HepG2 (cell line): ENCODE measurements at regions not wholly inside any gene's neighbourhood (a gene's known extent, or its start where the extent isn't known, plus 50 kb on each side); places are given as distances from the start of the nearest gene placed in this dataset.

Experiments
- ELF1 ChIP-seq: sonication (generic); formaldehyde crosslinking; IDR thresholded peaks from 2 replicates; pipeline ENCODE4 v1.4.0; 2020; ENCODE audit warnings: missing genetic modification reagents
- ETV5 ChIP-seq: IDR thresholded peaks from 2 replicates; pipeline ENCODE4 v1.6.1; 2018; ENCODE audit warnings: missing biosample characterization, missing genetic modification reagents, inconsistent platforms, borderline replicate concordance
- MAZ ChIP-seq, 2 experiments: sonication (generic) in 1 of 2; formaldehyde crosslinking in 1 of 2; IDR thresholded peaks; 2 replicates each; pipeline versions ENCODE4 v1.5.0 to v1.6.1; 2012 to 2020; ENCODE audit warnings: low read depth in 2 of 2, mild to moderate bottlenecking in 2 of 2, borderline replicate concordance in 1 of 2, improper control_type of control experiment in 1 of 2, low read length in 1 of 2, missing genetic modification reagents in 1 of 2, moderate library complexity in 1 of 2
- NFE2L2 ChIP-seq: fragments of 150-350 bp; IDR thresholded peaks from 2 replicates; pipeline ENCODE4 v1.6.1; 2014; ENCODE audit warnings: low read length
- NFYB ChIP-seq: sonication (generic); formaldehyde crosslinking; IDR thresholded peaks from 2 replicates; pipeline ENCODE4 v1.4.0; 2020; ENCODE audit warnings: missing genetic modification reagents
- ZNF644 ChIP-seq: IDR thresholded peaks from 2 replicates; pipeline ENCODE4 v1.6.1; 2016; ENCODE audit warnings: low read depth
- ZNF782 ChIP-seq: sonication (generic); formaldehyde crosslinking; IDR thresholded peaks from 2 replicates; pipeline ENCODE4 v1.4.0; 2020; ENCODE audit warnings: missing genetic modification reagents, mild to moderate bottlenecking, borderline replicate concordance
- TF ChIP-seq, protein P1 (sequence below): sonication (generic); formaldehyde crosslinking; IDR thresholded peaks from 2 replicates; pipeline ENCODE4 v1.8.1; 2023; ENCODE audit warnings: mild to moderate bottlenecking, inconsistent platforms, moderate library complexity, missing genetic modification reagents, borderline replicate concordance
- TF ChIP-seq, protein P2 (sequence below): sonication (generic); formaldehyde crosslinking; IDR thresholded peaks from 2 replicates; pipeline ENCODE4 v1.5.0; 2020; ENCODE audit warnings: mild to moderate bottlenecking, missing genetic modification reagents, moderate library complexity
- TF ChIP-seq, protein P3 (sequence below): sonication (generic); formaldehyde crosslinking; IDR thresholded peaks from 2 replicates; pipeline ENCODE4 v1.4.0; 2020; ENCODE audit warnings: missing genetic modification reagents
- TF ChIP-seq, protein P4 (sequence below): sonication (generic); formaldehyde crosslinking; IDR thresholded peaks from 2 replicates; pipeline ENCODE4 v1.8.1; 2023; ENCODE audit warnings: missing genetic modification reagents, inconsistent platforms, borderline replicate concordance
- TF ChIP-seq, protein P5 (sequence below): sonication (generic); formaldehyde crosslinking; IDR thresholded peaks from 2 replicates; pipeline ENCODE4 v1.9.0; 2021; ENCODE audit warnings: missing genetic modification reagents, borderline replicate concordance
- TF ChIP-seq, protein P6 (sequence below): sonication (generic); formaldehyde crosslinking; IDR thresholded peaks from 2 replicates; pipeline ENCODE4 v1.4.0; 2020; ENCODE audit warnings: missing genetic modification reagents, borderline replicate concordance
- TF ChIP-seq, protein P7 (sequence below): sonication (generic); formaldehyde crosslinking; IDR thresholded peaks from 2 replicates; pipeline ENCODE4 v1.8.0; 2022; ENCODE audit warnings: missing genetic modification reagents, mild to moderate bottlenecking, borderline replicate concordance

DNA sequence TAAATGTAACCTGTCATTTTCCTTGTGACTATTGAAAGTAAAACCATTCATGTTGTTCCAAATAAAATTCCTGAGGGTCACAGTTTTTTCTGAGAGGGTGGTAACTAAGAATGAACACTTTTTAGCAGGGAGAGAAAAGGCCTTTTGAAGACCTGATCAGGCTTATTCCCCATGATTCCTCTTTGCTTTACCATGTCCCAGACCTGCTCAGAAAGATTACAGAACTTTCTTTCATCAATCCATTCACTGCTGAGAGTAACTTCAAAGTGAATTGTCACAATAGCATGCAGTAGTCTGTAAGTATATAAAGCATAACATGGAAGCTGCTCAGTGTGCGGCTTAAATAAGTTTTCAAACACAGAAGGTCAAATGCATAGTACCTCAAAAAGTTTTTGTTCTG lies 201.5 kb upstream of the COL11A1 start:
- TF ChIP-seq, protein P1, sequence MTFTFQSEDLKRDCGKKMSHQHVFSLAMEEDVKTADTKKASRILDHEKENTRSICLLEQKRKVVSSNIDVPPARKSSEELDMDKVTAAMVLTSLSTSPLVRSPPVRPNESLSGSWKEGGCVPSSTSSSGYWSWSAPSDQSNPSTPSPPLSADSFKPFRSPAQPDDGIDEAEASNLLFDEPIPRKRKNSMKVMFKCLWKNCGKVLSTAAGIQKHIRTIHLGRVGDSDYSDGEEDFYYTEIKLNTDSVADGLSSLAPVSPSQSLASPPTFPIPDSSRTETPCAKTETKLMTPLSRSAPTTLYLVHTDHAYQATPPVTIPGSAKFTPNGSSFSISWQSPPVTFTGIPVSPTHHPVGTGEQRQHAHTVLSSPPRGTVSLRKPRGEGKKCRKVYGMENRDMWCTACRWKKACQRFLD (CRISPR knock-in tag) = no peak
- TF ChIP-seq ETV5 (no peak), NFYB (CRISPR knock-in tag) (no peak), ELF1 (CRISPR knock-in tag) (no peak), ZNF644 (no peak), MAZ (IDR thresholded peaks at IDR 0.05; ENCODE audit: borderline replicate concordance, low read depth, low read length) (no peak), MAZ (CRISPR knock-in tag; IDR thresholded peaks at IDR 0.05; ENCODE audit: low read depth) (no peak), NFE2L2 (no peak), ZNF782 (CRISPR knock-in tag) (no peak)
- TF ChIP-seq, protein P2, sequence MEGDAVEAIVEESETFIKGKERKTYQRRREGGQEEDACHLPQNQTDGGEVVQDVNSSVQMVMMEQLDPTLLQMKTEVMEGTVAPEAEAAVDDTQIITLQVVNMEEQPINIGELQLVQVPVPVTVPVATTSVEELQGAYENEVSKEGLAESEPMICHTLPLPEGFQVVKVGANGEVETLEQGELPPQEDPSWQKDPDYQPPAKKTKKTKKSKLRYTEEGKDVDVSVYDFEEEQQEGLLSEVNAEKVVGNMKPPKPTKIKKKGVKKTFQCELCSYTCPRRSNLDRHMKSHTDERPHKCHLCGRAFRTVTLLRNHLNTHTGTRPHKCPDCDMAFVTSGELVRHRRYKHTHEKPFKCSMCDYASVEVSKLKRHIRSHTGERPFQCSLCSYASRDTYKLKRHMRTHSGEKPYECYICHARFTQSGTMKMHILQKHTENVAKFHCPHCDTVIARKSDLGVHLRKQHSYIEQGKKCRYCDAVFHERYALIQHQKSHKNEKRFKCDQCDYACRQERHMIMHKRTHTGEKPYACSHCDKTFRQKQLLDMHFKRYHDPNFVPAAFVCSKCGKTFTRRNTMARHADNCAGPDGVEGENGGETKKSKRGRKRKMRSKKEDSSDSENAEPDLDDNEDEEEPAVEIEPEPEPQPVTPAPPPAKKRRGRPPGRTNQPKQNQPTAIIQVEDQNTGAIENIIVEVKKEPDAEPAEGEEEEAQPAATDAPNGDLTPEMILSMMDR (CRISPR knock-in tag) = no peak
- TF ChIP-seq, protein P3, sequence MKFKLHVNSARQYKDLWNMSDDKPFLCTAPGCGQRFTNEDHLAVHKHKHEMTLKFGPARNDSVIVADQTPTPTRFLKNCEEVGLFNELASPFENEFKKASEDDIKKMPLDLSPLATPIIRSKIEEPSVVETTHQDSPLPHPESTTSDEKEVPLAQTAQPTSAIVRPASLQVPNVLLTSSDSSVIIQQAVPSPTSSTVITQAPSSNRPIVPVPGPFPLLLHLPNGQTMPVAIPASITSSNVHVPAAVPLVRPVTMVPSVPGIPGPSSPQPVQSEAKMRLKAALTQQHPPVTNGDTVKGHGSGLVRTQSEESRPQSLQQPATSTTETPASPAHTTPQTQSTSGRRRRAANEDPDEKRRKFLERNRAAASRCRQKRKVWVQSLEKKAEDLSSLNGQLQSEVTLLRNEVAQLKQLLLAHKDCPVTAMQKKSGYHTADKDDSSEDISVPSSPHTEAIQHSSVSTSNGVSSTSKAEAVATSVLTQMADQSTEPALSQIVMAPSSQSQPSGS (CRISPR knock-in tag) = no peak
- TF ChIP-seq, protein P4, sequence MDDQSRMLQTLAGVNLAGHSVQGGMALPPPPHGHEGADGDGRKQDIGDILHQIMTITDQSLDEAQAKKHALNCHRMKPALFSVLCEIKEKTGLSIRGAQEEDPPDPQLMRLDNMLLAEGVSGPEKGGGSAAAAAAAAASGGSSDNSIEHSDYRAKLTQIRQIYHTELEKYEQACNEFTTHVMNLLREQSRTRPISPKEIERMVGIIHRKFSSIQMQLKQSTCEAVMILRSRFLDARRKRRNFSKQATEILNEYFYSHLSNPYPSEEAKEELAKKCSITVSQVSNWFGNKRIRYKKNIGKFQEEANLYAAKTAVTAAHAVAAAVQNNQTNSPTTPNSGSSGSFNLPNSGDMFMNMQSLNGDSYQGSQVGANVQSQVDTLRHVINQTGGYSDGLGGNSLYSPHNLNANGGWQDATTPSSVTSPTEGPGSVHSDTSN (CRISPR knock-in tag) = no peak
- TF ChIP-seq, protein P5, sequence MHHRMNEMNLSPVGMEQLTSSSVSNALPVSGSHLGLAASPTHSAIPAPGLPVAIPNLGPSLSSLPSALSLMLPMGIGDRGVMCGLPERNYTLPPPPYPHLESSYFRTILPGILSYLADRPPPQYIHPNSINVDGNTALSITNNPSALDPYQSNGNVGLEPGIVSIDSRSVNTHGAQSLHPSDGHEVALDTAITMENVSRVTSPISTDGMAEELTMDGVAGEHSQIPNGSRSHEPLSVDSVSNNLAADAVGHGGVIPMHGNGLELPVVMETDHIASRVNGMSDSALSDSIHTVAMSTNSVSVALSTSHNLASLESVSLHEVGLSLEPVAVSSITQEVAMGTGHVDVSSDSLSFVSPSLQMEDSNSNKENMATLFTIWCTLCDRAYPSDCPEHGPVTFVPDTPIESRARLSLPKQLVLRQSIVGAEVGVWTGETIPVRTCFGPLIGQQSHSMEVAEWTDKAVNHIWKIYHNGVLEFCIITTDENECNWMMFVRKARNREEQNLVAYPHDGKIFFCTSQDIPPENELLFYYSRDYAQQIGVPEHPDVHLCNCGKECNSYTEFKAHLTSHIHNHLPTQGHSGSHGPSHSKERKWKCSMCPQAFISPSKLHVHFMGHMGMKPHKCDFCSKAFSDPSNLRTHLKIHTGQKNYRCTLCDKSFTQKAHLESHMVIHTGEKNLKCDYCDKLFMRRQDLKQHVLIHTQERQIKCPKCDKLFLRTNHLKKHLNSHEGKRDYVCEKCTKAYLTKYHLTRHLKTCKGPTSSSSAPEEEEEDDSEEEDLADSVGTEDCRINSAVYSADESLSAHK (CRISPR knock-in tag) = no peak
- TF ChIP-seq, protein P6, sequence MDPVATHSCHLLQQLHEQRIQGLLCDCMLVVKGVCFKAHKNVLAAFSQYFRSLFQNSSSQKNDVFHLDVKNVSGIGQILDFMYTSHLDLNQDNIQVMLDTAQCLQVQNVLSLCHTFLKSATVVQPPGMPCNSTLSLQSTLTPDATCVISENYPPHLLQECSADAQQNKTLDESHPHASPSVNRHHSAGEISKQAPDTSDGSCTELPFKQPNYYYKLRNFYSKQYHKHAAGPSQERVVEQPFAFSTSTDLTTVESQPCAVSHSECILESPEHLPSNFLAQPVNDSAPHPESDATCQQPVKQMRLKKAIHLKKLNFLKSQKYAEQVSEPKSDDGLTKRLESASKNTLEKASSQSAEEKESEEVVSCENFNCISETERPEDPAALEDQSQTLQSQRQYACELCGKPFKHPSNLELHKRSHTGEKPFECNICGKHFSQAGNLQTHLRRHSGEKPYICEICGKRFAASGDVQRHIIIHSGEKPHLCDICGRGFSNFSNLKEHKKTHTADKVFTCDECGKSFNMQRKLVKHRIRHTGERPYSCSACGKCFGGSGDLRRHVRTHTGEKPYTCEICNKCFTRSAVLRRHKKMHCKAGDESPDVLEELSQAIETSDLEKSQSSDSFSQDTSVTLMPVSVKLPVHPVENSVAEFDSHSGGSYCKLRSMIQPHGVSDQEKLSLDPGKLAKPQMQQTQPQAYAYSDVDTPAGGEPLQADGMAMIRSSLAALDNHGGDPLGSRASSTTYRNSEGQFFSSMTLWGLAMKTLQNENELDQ (CRISPR knock-in tag) = no peak
- TF ChIP-seq, protein P7, sequence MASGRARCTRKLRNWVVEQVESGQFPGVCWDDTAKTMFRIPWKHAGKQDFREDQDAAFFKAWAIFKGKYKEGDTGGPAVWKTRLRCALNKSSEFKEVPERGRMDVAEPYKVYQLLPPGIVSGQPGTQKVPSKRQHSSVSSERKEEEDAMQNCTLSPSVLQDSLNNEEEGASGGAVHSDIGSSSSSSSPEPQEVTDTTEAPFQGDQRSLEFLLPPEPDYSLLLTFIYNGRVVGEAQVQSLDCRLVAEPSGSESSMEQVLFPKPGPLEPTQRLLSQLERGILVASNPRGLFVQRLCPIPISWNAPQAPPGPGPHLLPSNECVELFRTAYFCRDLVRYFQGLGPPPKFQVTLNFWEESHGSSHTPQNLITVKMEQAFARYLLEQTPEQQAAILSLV (CRISPR knock-in tag) = no peak
